ENCODE measurements at regions not wholly inside any gene's neighbourhood (a gene's known extent, or its start where the extent isn't known, plus 50 kb on each side); places are given as distances from the start of the nearest gene placed in this dataset.
"Not testable (repeated sequence)": the region's sequence is repeated elsewhere in the genome, so short reads cannot be mapped to it uniquely, and the experiment has no call there.

DNA sequence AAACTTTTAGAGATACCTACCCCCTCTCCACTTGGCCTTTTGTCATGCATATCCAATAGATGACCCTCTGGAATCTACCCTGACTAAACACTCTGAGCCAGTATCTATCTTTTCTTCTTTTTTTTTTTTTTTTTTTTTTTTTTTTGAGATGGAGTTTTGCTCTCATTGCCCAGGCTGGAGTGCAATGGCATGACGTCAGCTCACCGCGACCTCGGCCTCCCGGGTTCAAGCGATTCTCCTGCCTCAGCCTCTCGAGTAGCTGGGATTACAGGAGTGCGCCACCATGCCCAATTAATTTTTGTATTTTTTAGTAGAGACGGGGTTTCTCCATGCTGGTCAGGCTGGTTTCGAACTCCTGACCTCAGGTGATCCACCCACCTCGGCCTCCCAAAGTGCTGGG, 50.8 kb upstream of the GRIN2B start:
- not testable (repeated sequence) for H3K4me1 ChIP-seq (ENCODE audit: control insufficient read depth, extremely low read depth, insufficient read depth, low read length); FAIRE-seq

DNA sequence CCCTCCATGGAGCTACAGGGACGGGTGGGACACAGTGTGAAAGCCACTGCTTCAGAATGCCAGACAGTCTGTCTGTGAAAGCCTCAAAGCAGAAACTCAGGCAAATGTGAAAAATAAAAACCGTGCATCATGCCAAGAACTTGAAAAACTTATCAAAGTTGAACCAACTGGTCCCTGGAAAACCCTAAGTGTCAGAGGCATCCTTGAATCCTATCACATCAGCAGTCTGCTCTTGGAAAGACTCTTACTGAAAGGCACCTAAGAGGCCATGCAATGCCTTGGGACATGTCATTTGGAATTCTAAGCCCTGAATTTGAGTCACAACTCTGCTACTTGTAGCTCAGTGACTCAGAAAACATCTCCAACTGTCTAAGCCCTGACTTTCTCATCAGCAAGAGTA, 62.4 kb upstream of the GRIN2B start:
- FAIRE-seq, result no peak

More for the DNA sequence above, 50.8 kb upstream of the GRIN2B start:
- H2AFZ ChIP-seq (ENCODE audit: control insufficient read depth, low read length); H3K27me3 ChIP-seq (ENCODE audit: control insufficient read depth, extremely low read depth, insufficient read depth, low read length); H3K27ac ChIP-seq (ENCODE audit: control insufficient read depth, insufficient read depth, low read length); H3K36me3 ChIP-seq (ENCODE audit: control insufficient read depth in 2 of 2, extremely low read depth in 1 of 2, insufficient read depth in 2 of 2, low read length in 2 of 2); H3K9me3 ChIP-seq (ENCODE audit: control insufficient read depth, low read depth, low read length); dilution Hi-C loops (cut with MboI; ENCODE audit: extremely low pct_ligation_motif_present, low sequenced_read_pairs); H4K20me1 ChIP-seq (ENCODE audit: control insufficient read depth, extremely low read depth, insufficient read depth, low read length); H3K79me2 ChIP-seq (ENCODE audit: control insufficient read depth, insufficient read depth, low read length); H3K9me1 ChIP-seq (ENCODE audit: control insufficient read depth, extremely low read depth, insufficient read depth, low read length); H3K9ac ChIP-seq (ENCODE audit: control insufficient read depth, extremely low read depth, insufficient read depth, low read length); H3K4me3 ChIP-seq (ENCODE audit: control insufficient read depth in 2 of 3, extremely low read depth in 1 of 3, insufficient read depth in 2 of 3, low read depth in 1 of 3, low read length in 3 of 3); H3K4me2 ChIP-seq (ENCODE audit: control insufficient read depth, extremely low read depth, insufficient read depth, low read depth, low read length); DNase-seq (ENCODE audit: low read depth, low spot score): not testable (repeated sequence)

More for the DNA sequence above, 62.4 kb upstream of the GRIN2B start:
- no peaks in the 10 kb centered on the region for H3K79me2 ChIP-seq (ENCODE audit: control insufficient read depth, insufficient read depth, low read length)
- H3K27ac ChIP-seq (ENCODE audit: control insufficient read depth, insufficient read depth, low read length), result no peak overlapping the region
- dilution Hi-C loops (cut with MboI; ENCODE audit: extremely low pct_ligation_motif_present, low sequenced_read_pairs), result no loop called here
- no peak overlapping the region for H3K9ac ChIP-seq (ENCODE audit: control insufficient read depth, extremely low read depth, insufficient read depth, low read length)
- no peaks in the 10 kb centered on the region for H4K20me1 ChIP-seq (ENCODE audit: control insufficient read depth, extremely low read depth, insufficient read depth, low read length)
- no peaks in the 10 kb centered on the region for H3K9me1 ChIP-seq (ENCODE audit: control insufficient read depth, extremely low read depth, insufficient read depth, low read length)
- DNase-seq (ENCODE audit: low read depth, low spot score), result no peak
- H3K4me2 ChIP-seq (ENCODE audit: control insufficient read depth, extremely low read depth, insufficient read depth, low read depth, low read length), result no peak overlapping the region
- TF ChIP-seq, protein P1, sequence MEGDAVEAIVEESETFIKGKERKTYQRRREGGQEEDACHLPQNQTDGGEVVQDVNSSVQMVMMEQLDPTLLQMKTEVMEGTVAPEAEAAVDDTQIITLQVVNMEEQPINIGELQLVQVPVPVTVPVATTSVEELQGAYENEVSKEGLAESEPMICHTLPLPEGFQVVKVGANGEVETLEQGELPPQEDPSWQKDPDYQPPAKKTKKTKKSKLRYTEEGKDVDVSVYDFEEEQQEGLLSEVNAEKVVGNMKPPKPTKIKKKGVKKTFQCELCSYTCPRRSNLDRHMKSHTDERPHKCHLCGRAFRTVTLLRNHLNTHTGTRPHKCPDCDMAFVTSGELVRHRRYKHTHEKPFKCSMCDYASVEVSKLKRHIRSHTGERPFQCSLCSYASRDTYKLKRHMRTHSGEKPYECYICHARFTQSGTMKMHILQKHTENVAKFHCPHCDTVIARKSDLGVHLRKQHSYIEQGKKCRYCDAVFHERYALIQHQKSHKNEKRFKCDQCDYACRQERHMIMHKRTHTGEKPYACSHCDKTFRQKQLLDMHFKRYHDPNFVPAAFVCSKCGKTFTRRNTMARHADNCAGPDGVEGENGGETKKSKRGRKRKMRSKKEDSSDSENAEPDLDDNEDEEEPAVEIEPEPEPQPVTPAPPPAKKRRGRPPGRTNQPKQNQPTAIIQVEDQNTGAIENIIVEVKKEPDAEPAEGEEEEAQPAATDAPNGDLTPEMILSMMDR (optimal IDR thresholded peaks at IDR 0.05 in 1 of 3, IDR thresholded peaks at IDR 0.05 in 1 of 3, conservative IDR thresholded peaks at IDR 0.05 in 1 of 3; ENCODE audit: extremely low read depth in 1 of 3, insufficient read depth in 2 of 3, low read length in 3 of 3), result no peak
- TF ChIP-seq EZH2 (IDR thresholded peaks at IDR 0.05; ENCODE audit: low read length), result no peak
- no peaks in the 10 kb centered on the region for H3K36me3 ChIP-seq (ENCODE audit: control insufficient read depth in 2 of 2, extremely low read depth in 1 of 2, insufficient read depth in 2 of 2, low read length in 2 of 2)
- no peaks in the 10 kb centered on the region for H3K9me3 ChIP-seq (ENCODE audit: control insufficient read depth, low read depth, low read length)
- H3K27me3 ChIP-seq (ENCODE audit: control insufficient read depth, extremely low read depth, insufficient read depth, low read length), result no peaks in the 10 kb centered on the region
- H2AFZ ChIP-seq (ENCODE audit: control insufficient read depth, low read length), result no peak overlapping the region
- no peak overlapping the region for H3K4me3 ChIP-seq (ENCODE audit: control insufficient read depth in 2 of 3, extremely low read depth in 1 of 3, insufficient read depth in 2 of 3, low read depth in 1 of 3, low read length in 3 of 3)
- no peaks in the 10 kb centered on the region for H3K4me1 ChIP-seq (ENCODE audit: control insufficient read depth, extremely low read depth, insufficient read depth, low read length)
